HUES6 (cell line): ENCODE measurements at regions not wholly inside any gene's neighbourhood (a gene's known extent, or its start where the extent isn't known, plus 50 kb on each side); places are given as distances from the start of the nearest gene placed in this dataset.
A peak's percentile ranks its signal among the peaks of the same experiment; 100 is the strongest.

Experiments used
- H3K27ac ChIP-seq: 2 replicates; pipeline ENCODE4 v1.7.0; 2013; ENCODE audit warnings: low read depth, mild to moderate bottlenecking, low read length, inconsistent platforms
- H3K27me3 ChIP-seq: 2 replicates; pipeline ENCODE4 v1.6.1; 2013; ENCODE audit warnings: low read length; ENCODE audit not compliant: control insufficient read depth, insufficient read depth
- H3K36me3 ChIP-seq: 2 replicates; pipeline ENCODE4 v1.6.1; 2013; ENCODE audit warnings: low read length; ENCODE audit not compliant: control insufficient read depth, insufficient read depth
- H3K4me1 ChIP-seq: 2 replicates; pipeline ENCODE4 v1.6.1; 2013; ENCODE audit warnings: low read length; ENCODE audit not compliant: control insufficient read depth, insufficient read depth
- H3K4me3 ChIP-seq: 2 replicates; pipeline ENCODE4 v1.5.1; 2013; ENCODE audit warnings: low read depth, low read length
- H3K9ac ChIP-seq: one replicate; pipeline ENCODE4 v1.6.1; 2013; ENCODE audit warnings: mild to moderate bottlenecking, low read length
- H3K9me3 ChIP-seq: 2 replicates; pipeline ENCODE4 v1.6.1; 2013; ENCODE audit warnings: low read depth, low read length; ENCODE audit not compliant: control insufficient read depth, insufficient read depth

DNA sequence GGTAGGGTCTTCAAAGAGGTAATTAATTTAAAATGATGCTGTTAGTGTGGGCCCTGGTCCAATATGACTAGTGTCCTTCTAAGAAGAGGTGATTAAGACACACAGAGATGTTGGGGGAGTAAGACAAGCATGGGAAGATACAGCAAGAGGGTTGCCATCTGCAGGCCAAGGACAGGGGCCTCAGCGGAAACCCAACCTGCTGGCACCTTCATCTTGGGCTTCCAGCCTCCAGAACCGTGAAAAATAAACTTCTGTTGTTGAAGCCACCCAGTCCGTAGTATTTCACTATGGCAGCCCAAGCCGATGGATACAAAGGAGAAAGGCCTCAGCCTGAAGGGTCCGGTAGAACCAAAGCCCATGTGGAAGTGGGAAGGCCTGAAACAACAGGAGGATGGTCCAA is 161.7 kb upstream of the UBE2E1 start:
- H3K27me3 ChIP-seq = no peaks in the 10 kb centered on the region
- H3K4me3 ChIP-seq = no peak overlapping the region
- peaks cover 33% of the 10 kb centered on the region for H3K4me1 ChIP-seq
- no peaks in the 10 kb centered on the region for H3K36me3 ChIP-seq
- peak overlapping the region; percentile 88 for H3K27ac ChIP-seq
- peaks cover 3% of the 10 kb centered on the region; the same call in 1 of the 2 replicates for H3K9me3 ChIP-seq
- peak overlapping the region; percentile 38 for H3K9ac ChIP-seq

DNA sequence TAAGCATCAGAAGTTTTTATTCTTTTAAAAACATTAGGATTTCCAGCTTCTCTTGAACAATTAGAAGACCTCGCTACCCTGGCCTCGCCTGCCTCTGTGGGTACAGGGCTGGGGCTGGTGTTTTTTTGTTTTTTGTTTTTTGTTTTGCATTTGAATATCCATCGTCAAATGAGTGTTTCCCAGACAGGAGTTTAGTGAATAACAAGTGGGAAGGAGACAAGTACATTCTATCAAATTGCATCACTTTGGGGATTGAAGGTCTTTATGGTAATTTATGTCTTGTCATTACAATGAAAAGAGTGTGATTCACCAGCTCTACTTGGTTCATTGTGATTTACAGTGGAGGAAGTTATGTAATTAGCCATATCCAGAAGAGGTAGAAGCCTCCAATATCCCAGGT is 161.1 kb upstream of the UBE2E1 start:
- H3K4me3 ChIP-seq = 0 out of 2 replicates have a peak overlapping the region, but pooled peaks have one; percentile 19
- H3K9ac ChIP-seq = peak overlapping the region; percentile 38
- H3K27me3 ChIP-seq = no peaks in the 10 kb centered on the region
- no peaks in the 10 kb centered on the region for H3K36me3 ChIP-seq
- peaks cover 3% of the 10 kb centered on the region; the same call in 1 of the 2 replicates for H3K9me3 ChIP-seq
- H3K27ac ChIP-seq = peak overlapping the region; percentile 88
- peaks cover 38% of the 10 kb centered on the region for H3K4me1 ChIP-seq

DNA sequence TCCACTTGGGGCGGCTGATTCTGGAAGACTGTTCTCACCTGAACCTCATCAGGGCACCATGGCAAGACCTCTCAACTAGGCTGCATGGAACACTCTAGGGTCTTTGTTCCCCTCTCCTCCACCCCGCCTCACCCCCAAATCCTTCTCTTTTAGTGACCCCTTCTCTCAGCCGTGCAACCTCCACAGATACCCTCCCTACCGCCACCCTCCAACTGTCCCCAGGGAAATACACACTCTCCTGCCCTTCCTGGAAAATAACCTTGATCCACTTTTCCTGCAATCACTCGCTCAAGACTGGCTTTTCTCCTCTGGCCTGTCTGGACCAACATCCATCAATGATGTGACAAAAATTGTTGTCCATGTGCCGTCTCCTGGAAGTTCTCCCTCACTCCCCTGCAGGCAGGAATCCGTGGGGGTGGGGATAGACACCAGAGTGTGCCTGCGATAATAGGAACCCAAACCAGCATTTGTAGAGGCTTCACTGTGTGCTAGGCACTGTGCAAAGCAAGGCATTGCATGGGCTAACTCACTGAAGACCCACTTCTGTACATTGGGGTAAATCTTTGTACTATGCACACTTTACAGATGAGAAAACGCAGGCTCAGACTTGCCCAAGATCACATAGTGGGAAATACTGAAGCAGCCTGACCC is 160.1 kb upstream of the UBE2E1 start:
- H3K4me1 ChIP-seq = peaks cover 48% of the 10 kb centered on the region
- H3K4me3 ChIP-seq = peak overlapping the region; percentile 19; the same call in 1 of the 2 replicates

DNA sequence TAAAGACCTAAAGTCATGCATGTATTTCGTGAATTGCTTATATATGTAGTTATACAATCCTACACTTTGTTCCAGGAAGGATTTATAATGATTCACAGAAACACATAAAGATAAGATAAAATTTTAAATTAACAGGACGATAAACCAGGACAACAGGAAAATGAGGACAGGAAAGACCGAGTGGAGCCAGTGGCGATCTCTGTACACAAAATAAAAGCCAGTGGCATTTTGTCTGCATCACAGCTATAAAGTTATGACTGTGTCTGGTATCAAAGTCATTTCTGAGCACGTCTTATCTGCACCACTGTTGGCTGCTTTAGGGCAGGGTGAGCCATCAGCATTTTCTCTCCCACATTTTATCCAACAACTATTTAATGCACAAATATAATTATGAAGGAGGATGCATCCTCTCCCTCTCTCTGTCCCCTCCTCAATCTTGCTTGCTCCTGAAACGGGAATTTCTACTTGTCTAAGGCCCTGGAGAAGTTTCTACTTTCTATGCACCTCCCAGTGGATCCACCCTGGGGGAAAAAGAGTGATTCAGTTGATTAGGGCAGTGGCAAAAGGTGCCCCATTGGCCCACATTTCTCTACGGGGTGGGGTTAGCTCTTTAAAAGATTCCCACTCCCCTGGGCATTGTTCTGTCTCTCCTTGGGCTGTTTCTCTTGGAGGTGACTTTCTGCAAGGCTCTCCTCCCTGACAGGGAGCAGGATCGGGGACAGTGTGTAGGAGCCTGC is 159.4 kb upstream of the UBE2E1 start:
- Histone ChIP-seq H3K4me3 (no peak overlapping the region), H3K9me3 (peaks cover 3% of the 10 kb centered on the region; the same call in 1 of the 2 replicates), H3K9ac (peak overlapping the region; percentile 28), H3K36me3 (no peaks in the 10 kb centered on the region), H3K27me3 (no peaks in the 10 kb centered on the region), H3K27ac (peak overlapping the region; percentile 15; the same call in 1 of the 2 replicates), H3K4me1 (peaks cover 49% of the 10 kb centered on the region)

More for the DNA sequence above, 160.1 kb upstream of the UBE2E1 start:
- H3K9ac ChIP-seq = peak overlapping the region; percentile 28
- no peaks in the 10 kb centered on the region for H3K36me3 ChIP-seq
- H3K27ac ChIP-seq = peak overlapping the region; percentile 88
- peaks cover 3% of the 10 kb centered on the region; the same call in 1 of the 2 replicates for H3K9me3 ChIP-seq
- H3K27me3 ChIP-seq = no peaks in the 10 kb centered on the region

DNA sequence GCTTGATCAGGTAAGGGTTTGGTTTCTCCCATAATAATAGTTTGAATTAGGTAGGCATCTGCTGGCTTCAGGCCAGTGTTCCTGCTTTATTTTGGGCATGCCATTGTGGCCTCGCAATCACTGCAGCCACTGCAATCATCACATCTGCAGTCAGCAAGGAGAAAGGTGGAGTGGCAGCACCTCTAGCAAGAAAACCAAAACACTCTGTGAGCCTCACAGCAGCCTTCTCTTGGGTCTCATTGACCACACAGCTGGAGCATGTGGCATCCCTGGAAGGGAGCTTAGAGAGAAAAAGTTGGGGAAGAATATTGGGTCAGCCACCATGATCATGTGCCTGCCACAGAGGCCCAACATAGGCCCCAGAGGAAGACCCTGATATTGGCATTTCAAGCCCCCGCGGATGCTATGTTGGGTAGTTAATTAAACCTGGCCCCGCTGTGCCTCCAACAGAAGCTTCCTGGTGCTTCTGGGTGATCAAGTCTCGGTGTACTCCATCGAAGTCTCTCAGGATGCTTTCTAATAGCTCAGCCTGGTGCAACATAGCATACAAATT is 158.0 kb upstream of the UBE2E1 start:
- peaks cover 3% of the 10 kb centered on the region; the same call in 1 of the 2 replicates for H3K9me3 ChIP-seq
- peaks cover 49% of the 10 kb centered on the region for H3K4me1 ChIP-seq
- H3K27me3 ChIP-seq = no peaks in the 10 kb centered on the region
- H3K27ac ChIP-seq = no peak overlapping the region
- H3K36me3 ChIP-seq = no peaks in the 10 kb centered on the region
- H3K9ac ChIP-seq = no peak overlapping the region
- no peak overlapping the region for H3K4me3 ChIP-seq

DNA sequence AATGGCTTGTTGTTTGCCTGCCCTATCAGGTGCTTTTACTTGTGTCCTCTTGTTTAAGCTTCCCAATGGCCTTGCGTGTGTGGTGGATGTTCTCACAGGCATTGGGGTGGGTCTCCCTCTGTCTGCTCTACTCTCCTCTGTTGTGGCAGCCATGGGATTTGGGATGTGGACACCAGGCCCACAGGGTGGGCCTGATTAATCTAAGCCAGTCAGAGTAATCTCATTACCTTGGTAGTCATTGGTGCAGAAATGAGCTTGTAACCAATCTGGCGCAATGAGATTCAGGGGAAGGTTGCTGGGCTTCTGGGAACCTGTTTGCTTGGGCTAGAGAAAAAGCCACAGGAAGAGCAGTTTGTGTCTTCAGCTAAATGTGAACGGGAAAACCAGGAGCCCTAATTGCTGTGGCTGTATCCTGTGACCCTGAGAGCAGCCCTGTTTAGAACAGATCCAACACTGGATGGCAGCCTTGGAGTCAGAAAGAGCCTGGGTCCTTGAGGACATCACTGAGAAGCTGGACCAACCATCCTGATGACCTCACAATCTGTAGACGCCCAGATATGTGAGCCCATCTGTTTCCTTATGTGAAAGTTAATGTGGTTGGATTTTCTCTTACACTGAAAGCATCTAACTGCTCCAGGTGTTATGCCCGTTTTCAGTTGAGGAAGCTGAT is 157.3 kb upstream of the UBE2E1 start:
- H3K4me1 ChIP-seq = peaks cover 49% of the 10 kb centered on the region

DNA sequence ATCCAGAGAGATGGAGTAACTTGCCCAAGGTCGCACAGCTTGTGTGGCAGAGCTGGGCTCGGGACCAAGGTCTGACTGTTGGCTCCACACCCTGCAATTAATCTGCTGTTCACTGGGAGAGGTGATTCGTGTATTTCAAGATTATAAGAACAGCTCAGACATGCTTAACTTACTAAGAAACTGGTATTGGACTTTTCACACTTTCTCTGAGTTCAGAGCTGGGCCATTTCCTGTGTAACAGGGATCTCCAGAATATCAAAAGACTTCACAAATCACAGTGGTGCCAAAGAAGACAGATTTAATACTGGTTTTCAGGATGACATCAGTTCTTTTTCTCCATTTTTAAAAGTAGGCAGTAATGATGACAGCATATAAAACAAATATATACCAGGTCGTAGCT is 156.8 kb upstream of the UBE2E1 start:
- H3K4me3 ChIP-seq = no peak overlapping the region
- H3K9me3 ChIP-seq = no peaks in the 10 kb centered on the region; the same call in 1 of the 2 replicates
- H3K27me3 ChIP-seq = no peaks in the 10 kb centered on the region
- H3K27ac ChIP-seq = no peak overlapping the region
- no peak overlapping the region for H3K9ac ChIP-seq
- H3K36me3 ChIP-seq = no peaks in the 10 kb centered on the region
- peaks cover 49% of the 10 kb centered on the region for H3K4me1 ChIP-seq

More for the DNA sequence above, 157.3 kb upstream of the UBE2E1 start:
- Histone ChIP-seq H3K9ac (no peak overlapping the region), H3K9me3 (peaks cover 3% of the 10 kb centered on the region; the same call in 1 of the 2 replicates), H3K4me3 (no peak overlapping the region), H3K27me3 (no peaks in the 10 kb centered on the region), H3K27ac (no peak overlapping the region), H3K36me3 (no peaks in the 10 kb centered on the region)

DNA sequence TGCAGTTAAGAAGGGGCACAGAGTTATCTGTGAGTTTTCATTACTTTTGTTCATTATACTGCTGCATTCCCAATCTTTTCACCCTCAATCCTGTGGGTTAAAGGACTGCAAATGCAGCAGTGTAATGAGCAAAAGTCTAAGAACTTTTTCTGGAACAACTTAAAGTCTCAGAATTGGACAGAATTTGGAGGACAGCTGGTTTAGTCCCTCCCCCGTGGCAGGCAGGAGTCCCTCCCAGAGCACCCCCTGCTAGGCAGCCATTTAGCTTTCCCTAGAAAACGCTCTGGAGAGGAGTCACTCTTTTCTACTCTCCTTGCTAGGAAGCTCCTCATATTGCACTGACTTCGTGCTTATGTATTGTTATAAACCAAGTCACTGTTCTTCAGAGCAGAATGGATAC is 156.3 kb upstream of the UBE2E1 start:
- Histone ChIP-seq H3K4me3 (no peak overlapping the region), H3K27ac (no peak overlapping the region), H3K4me1 (peaks cover 44% of the 10 kb centered on the region), H3K36me3 (no peaks in the 10 kb centered on the region), H3K9me3 (no peaks in the 10 kb centered on the region), H3K9ac (no peak overlapping the region), H3K27me3 (no peaks in the 10 kb centered on the region)

DNA sequence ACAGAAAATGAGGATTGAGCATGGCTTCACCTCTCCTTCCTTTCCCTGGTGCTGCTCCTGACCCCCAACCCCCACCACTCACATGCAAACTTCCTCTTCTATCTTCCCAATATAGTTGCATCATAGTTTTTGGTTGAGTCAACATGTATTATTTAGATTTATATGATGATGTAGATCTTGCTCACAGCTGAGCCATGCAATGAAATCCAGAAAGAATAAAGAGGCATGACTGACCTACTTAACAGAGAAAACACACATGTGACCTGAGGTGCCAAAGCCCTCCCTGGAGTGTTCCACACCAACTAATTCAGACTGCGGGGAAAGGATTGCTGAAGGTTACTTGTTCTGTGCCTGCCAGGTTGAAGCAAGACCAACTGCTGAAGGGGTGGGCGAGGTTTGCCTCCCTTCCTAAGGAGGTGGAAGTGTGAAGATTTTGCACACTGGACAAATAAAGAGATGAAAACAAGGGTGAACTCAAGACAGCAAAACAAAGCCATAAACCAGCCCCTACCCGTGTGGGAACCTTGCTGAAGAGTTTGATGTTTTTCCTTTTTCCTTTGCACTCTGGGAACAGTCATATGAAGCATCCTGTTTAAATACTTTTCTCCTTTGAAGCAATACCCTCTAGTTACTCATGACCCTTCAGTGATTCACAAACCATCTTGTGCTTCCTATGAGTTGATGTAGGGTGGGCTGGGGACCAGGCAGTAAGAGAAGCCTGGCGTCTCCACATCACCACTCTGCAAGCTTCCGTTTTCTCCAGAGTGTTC is 155.2 kb upstream of the UBE2E1 start:
- Histone ChIP-seq H3K9me3 (peaks cover 1% of the 10 kb centered on the region; the same call in 1 of the 2 replicates), H3K4me3 (no peak overlapping the region), H3K9ac (no peak overlapping the region), H3K27ac (no peak overlapping the region), H3K36me3 (no peaks in the 10 kb centered on the region), H3K27me3 (no peaks in the 10 kb centered on the region), H3K4me1 (peaks cover 35% of the 10 kb centered on the region)
